BLaER1 (cell line): ENCODE measurements at regions not wholly inside any gene's neighbourhood (a gene's known extent, or its start where the extent isn't known, plus 50 kb on each side); places are given as distances from the start of the nearest gene placed in this dataset.

Source experiments
- H3K27ac ChIP-seq: shearing (Covaris generic); formaldehyde crosslinking; 2 replicates; pipeline ENCODE4 v1.8.1; 2022
- H3K27me3 ChIP-seq: shearing (Covaris generic); formaldehyde crosslinking; 2 replicates; pipeline ENCODE4 v1.8.1; 2022
- H3K36me3 ChIP-seq: shearing (Covaris generic); formaldehyde crosslinking; 2 replicates; pipeline ENCODE4 v1.8.1; 2022
- H3K4me1 ChIP-seq: shearing (Covaris generic); formaldehyde crosslinking; 2 replicates; pipeline ENCODE4 v1.8.1; 2022
- H3K4me2 ChIP-seq: shearing (Covaris generic); formaldehyde crosslinking; 2 replicates; pipeline ENCODE4 v1.8.1; 2022
- H3K4me3 ChIP-seq: shearing (Covaris generic); formaldehyde crosslinking; 2 replicates; pipeline ENCODE4 v1.8.1; 2022
- H3K9ac ChIP-seq: shearing (Covaris generic); formaldehyde crosslinking; 2 replicates; pipeline ENCODE4 v1.8.1; 2022
- H3K9me3 ChIP-seq: shearing (Covaris generic); formaldehyde crosslinking; 2 replicates; pipeline ENCODE4 v1.8.1; 2022
- H4K20me1 ChIP-seq: shearing (Covaris generic); formaldehyde crosslinking; 2 replicates; pipeline ENCODE4 v1.8.1; 2022
- Cebpa-rat ChIP-seq: shearing (Covaris generic); IDR thresholded peaks from 2 replicates; pipeline ENCODE4 v1.8.1; 2022

DNA sequence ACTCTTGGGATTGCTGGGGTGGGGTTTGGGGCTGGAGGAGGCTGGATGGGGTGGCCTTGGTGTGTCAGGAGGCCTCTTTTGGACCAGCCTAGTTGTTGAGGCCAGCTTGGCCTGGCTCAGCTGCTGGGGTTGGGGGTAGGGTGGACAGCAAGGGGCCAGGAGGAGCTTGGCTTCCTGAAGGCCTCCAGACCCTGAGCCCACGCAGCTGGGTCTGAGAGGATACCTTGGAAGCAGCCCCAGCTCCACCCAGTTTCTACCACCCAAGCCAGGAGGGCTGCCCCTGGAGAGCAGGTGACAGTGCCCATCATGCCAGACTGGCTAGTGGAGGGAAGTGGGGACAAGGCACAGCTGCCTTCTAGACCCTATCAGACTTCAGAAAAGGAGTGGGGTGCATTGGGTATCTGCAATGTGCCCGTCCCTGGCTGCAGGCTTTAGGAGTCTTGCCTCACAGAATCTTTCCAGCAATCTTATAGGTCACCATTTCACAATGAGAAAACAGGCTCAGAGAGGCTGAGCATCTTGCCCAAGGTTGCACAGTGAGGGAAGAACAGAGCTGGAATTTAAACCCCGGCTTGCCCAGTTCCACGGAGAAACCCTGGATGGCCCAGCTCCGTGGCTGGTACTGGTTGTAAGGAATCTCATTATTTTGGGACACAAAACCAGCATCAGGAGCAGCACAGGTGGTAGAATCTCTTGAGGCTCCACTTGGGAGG, 83.0 kb downstream of the LINGO1 start:
- Histone ChIP-seq H3K4me2 (peak overlapping the region; percentile 92), H3K27me3 (no peaks in the 10 kb centered on the region), H3K27ac (peak overlapping the region; percentile 90), H3K9ac (no peak overlapping the region; the same call in 1 of the 2 replicates), H3K4me3 (no peak overlapping the region), H3K36me3 (no peaks in the 10 kb centered on the region), H4K20me1 (no peaks in the 10 kb centered on the region), H3K9me3 (no peaks in the 10 kb centered on the region; the same call in 1 of the 2 replicates), H3K4me1 (peaks cover 64% of the 10 kb centered on the region)
- TF ChIP-seq Cebpa-rat = no peak

DNA sequence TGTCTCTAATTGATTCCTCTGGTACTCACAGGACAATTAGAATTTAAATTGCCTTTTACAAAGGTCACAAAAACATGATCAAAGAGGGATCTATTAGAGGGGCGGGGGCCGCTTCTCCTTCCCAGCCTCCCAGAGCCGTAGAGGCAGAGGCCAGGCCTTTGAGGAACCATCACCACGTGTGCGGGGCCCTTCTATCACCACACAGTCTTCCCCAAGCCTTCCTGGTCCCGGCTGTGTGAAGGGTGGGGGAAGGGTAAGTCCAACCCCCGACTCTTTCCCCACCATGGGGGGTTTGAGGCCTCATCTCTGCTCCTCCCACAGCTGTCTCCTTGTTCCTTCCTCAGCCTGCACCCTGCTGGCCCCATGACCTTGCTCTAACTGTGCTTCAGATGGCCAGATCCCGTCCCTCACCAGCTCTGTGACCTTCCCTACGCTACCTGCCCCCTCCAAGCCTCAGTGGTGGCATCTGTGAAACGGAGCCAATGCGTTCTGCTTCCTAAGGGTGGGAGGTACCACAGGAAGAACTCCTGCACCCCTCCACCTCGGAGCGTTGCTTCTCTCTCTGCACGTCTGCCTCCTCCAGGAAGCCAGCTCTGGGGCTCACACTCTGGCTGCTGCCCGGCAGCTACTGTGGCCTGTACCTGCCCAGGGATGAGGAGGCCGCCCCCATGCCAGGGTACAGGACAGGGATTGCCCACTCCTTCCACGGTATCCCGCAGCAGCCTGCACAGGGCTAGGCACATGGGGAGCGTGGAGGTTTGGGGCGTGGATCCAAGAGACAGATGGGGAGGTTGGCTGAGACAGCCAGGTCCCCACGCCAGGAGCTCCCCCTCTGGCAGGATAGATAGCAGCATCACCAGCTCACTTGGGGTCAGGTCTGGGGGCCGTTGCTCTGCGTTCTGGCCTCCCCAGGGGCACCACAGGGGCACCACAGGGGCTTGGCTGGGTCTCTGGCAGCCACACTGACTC, 83.8 kb downstream of the LINGO1 start:
- peak overlapping the region; percentile 52 for H3K4me3 ChIP-seq
- H3K4me2 ChIP-seq = peak overlapping the region; percentile 92
- peak overlapping the region; percentile 90 for H3K27ac ChIP-seq
- H3K4me1 ChIP-seq = peaks cover 56% of the 10 kb centered on the region
- H3K27me3 ChIP-seq = no peaks in the 10 kb centered on the region
- H4K20me1 ChIP-seq = no peaks in the 10 kb centered on the region
- H3K9me3 ChIP-seq = no peaks in the 10 kb centered on the region; the same call in 1 of the 2 replicates
- TF ChIP-seq Cebpa-rat = no peak
- no peaks in the 10 kb centered on the region for H3K36me3 ChIP-seq
- peak overlapping the region; percentile 71 for H3K9ac ChIP-seq

DNA sequence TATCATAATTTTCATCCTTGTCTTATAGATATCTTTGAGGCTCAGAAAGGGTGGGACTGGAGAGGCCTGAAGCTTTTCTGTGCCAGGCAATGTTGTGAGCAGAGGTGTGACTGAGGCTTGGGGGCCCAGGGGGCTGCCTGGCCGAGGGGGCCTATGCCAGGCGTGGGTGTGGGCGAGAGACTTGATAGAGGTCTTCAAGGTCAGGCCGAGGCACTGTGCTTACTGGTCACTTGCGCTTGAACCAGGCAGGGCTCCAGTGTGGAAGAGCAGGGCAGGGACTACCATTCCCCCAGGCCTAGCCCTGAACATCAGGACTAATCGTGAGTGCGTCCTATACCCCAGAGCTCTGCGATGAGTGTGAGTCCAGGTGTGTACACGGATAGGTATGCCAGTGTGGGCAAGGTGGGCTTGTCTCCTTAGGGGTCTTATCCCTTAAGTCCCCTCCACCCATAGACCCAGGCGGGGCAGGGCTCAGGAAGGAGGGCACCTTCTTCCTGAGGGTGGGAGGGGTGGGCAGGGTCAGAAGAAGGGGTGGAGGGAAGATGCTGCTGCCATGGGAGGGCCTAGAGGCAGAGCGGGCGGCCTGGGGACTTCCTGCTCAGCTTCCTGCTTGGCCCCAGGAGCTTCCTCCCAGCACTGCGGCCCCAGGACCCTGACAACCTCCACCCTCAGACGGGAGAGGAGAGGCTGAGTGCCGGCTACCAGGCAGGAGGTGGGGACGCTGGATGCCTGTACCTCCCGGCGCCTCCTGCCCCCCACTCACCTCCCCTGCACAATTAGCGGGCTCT, 84.7 kb downstream of the LINGO1 start:
- peak overlapping the region; percentile 71 for H3K9ac ChIP-seq

DNA sequence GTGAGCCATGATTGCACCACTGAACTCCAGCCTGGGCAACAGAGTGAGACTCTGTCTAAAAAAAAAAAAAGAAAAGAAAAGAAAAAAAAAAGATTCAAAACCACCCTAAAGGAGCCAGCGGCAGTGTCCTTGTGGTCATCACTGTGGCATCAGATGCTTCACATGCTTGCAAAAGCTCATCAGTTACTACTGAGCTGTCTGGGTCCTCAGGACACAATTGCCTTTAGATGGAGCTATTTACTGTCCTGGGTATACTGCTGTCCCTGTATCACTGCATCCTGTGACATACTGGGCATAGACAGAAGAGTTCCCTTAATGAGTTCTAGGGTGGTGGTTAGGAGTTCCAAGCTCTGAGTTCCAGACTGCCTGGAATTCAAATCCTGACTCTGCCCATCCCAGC, 85.8 kb downstream of the LINGO1 start:
- no peaks in the 10 kb centered on the region for H4K20me1 ChIP-seq
- H3K4me3 ChIP-seq = no peak overlapping the region
- no peak overlapping the region for H3K4me2 ChIP-seq
- H3K27ac ChIP-seq = no peak overlapping the region
- no peaks in the 10 kb centered on the region; the same call in 1 of the 2 replicates for H3K9me3 ChIP-seq
- TF ChIP-seq Cebpa-rat = no peak
- H3K9ac ChIP-seq = no peak overlapping the region
- H3K27me3 ChIP-seq = no peaks in the 10 kb centered on the region
- peaks cover 58% of the 10 kb centered on the region for H3K4me1 ChIP-seq
- no peaks in the 10 kb centered on the region for H3K36me3 ChIP-seq

More for the DNA sequence above, 84.7 kb downstream of the LINGO1 start:
- Histone ChIP-seq H3K27ac (peak overlapping the region; percentile 90), H3K4me2 (peak overlapping the region; percentile 92), H4K20me1 (no peaks in the 10 kb centered on the region), H3K4me1 (peaks cover 53% of the 10 kb centered on the region), H3K4me3 (peak overlapping the region; percentile 52), H3K27me3 (no peaks in the 10 kb centered on the region), H3K9me3 (no peaks in the 10 kb centered on the region; the same call in 1 of the 2 replicates), H3K36me3 (no peaks in the 10 kb centered on the region)
- no peak for TF ChIP-seq Cebpa-rat

DNA sequence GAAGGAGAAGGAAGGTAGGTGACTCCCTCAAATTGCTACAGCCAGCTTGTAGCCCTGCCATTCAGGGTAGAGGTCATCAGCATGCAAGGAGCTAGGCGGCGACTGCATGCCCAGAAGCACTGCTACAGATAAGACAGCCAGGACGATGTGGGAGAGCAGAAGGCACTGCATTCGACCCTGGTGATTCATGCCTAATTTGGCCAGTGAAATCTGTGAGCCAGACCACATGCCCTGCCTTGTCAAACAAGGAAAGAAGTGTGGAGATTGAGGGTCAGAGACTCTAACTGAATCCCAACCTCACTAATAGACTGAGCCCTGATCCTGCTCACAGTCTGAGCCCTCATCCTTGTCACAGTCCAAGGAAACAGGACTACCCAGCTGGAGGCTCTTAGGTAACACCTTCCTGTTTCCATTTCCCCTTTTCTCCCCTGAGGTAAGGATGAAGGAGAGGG, 86.6 kb downstream of the LINGO1 start:
- H4K20me1 ChIP-seq = no peaks in the 10 kb centered on the region
- no peak for TF ChIP-seq Cebpa-rat
- no peaks in the 10 kb centered on the region for H3K36me3 ChIP-seq
- H3K4me2 ChIP-seq = peak overlapping the region; percentile 44
- H3K27ac ChIP-seq = no peak overlapping the region
- no peak overlapping the region for H3K4me3 ChIP-seq
- H3K4me1 ChIP-seq = peaks cover 58% of the 10 kb centered on the region
- no peak overlapping the region for H3K9ac ChIP-seq
- no peaks in the 10 kb centered on the region; the same call in 1 of the 2 replicates for H3K9me3 ChIP-seq
- no peaks in the 10 kb centered on the region for H3K27me3 ChIP-seq

DNA sequence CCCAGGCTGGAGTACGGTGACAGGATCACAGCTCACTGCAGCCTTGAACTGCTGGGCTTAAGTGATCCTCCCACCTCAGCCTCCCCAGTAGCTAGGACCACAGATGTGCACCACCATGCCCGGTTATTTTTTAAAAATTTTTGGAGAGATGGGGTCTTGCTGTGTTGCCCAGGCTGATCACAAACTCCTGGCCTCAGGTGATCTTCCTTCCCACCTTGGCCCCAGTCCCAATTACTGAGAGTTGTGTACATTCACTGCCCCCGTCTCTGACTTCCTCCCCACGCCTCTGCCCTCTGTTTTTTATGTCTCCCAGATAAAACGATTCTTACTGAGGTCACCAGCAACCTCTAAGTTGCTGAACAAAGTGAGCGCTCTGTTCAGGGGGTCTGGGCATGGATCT, 87.7 kb downstream of the LINGO1 start:
- no peaks in the 10 kb centered on the region for H3K36me3 ChIP-seq
- H3K4me2 ChIP-seq = no peak overlapping the region
- H3K4me1 ChIP-seq = peaks cover 58% of the 10 kb centered on the region
- H3K27ac ChIP-seq = no peak overlapping the region
- no peaks in the 10 kb centered on the region for H4K20me1 ChIP-seq
- H3K9me3 ChIP-seq = no peaks in the 10 kb centered on the region; the same call in 1 of the 2 replicates
- no peaks in the 10 kb centered on the region for H3K27me3 ChIP-seq
- H3K4me3 ChIP-seq = no peak overlapping the region
- H3K9ac ChIP-seq = no peak overlapping the region
- TF ChIP-seq Cebpa-rat = no peak

DNA sequence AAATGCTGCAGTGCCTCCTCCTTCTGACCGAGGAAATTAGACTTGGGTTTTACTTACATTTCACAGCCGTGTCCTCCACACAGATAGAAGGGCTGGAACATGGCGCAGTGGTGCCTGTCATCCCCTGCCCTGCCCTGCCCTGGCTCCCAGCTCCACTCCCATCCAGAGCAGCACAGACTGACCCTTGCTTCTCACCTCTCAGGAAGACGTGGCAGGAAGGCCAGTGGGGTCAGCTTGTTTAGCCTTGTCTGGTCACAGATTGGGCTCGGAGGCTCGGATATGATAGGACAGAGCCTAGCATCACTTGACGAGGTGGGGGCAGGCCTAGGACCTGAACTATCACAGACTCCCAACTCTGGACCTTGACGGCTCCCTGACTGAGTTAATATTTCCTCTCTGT, 88.5 kb downstream of the LINGO1 start:
- Histone ChIP-seq H3K9me3 (no peaks in the 10 kb centered on the region; the same call in 1 of the 2 replicates), H3K27ac (no peak overlapping the region), H3K4me2 (no peak overlapping the region), H3K9ac (no peak overlapping the region), H4K20me1 (no peaks in the 10 kb centered on the region), H3K4me1 (peaks cover 50% of the 10 kb centered on the region), H3K4me3 (no peak overlapping the region), H3K36me3 (no peaks in the 10 kb centered on the region), H3K27me3 (no peaks in the 10 kb centered on the region)
- no peak for TF ChIP-seq Cebpa-rat

DNA sequence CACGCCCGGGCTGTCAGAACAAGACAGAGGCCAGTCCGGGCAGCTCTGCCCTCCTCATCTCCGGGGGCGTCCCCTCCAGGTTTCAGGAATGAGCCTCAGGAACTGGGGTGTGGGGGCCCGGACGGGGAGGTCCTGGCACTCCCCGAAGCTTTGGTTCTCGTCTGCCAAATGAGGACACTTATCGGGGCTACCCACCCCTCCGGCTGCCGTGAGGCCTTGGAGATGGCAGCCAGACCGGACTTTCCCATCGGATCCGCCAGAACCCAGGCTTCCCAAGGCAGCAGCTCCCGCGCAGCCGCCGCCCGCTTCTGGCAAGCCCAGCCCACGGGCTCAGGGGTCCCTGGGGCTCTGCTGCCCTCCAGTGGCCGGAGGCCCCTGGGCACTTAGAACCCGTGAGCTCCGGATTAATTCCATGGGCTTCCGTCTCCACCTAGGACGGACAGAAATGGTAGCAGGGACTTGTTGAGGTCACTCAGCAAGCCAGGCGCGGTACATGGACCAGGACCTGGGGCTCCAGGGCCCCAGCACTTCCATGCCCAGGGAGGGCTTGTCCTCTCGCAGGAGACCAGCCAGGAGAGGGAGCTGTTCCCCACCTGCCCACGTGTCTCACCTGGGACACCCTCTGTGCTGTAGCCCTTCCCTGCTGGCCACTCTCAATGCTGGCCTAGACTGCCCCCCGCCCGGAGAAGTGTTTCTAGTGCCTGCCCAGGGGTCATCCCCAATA, 89.4 kb downstream of the LINGO1 start:
- Histone ChIP-seq H3K4me1 (peaks cover 47% of the 10 kb centered on the region), H3K27ac (peak overlapping the region; percentile 68), H3K4me3 (peak overlapping the region; percentile 67), H3K27me3 (no peaks in the 10 kb centered on the region), H3K36me3 (no peaks in the 10 kb centered on the region), H3K9me3 (no peaks in the 10 kb centered on the region; the same call in 1 of the 2 replicates), H3K4me2 (peak overlapping the region; percentile 93), H3K9ac (peak overlapping the region; percentile 77), H4K20me1 (no peaks in the 10 kb centered on the region)
- TF ChIP-seq Cebpa-rat = no peak
